Naive thymus-derived CD4-positive, alpha-beta T cell (primary cell): ENCODE measurements at regions not wholly inside any gene's neighbourhood (a gene's known extent, or its start where the extent isn't known, plus 50 kb on each side); places are given as distances from the start of the nearest gene placed in this dataset.

Experiments used
- ATAC-seq: fragments of 150-1000 bp; cut with Tn5 transposase; 2 replicates; pipeline ENCODE4 v1.10.0; 2021; ENCODE audit warnings: mild to moderate bottlenecking, moderate library complexity
- CTCF ChIA-PET: fragments of 350-600 bp; sonication (Branson Sonifier 250); formaldehyde crosslinking; loops from one replicate; lab custom pipeline; 2021; ENCODE audit warnings: antibody characterized with exemption; lab: Charles Lee
- POLR2A ChIA-PET: fragments of 350-600 bp; sonication (Branson Sonifier 250); formaldehyde crosslinking; loops from one replicate; lab custom pipeline; 2021; ENCODE audit warnings: antibody characterized with exemption, inconsistent platforms; lab: Charles Lee
- DNase-seq, 9 donors: peaks; one replicate each; pipeline versions ENCODE4 v3.0.0 to v3.0.0-alpha.2; 2020 to 2022; ENCODE audit warnings: mixed read lengths in 1 of 9
- H3K27ac ChIP-seq: one replicate; pipeline ENCODE4 v1.7.0; 2013; ENCODE audit warnings: mild to moderate bottlenecking, low read depth, low read length, moderate library complexity
- H3K27me3 ChIP-seq, 2 donors: one replicate each; pipeline ENCODE4 v1.7.0; 2013; ENCODE audit warnings: low read length in 2 of 2, mild to moderate bottlenecking in 2 of 2, moderate library complexity in 2 of 2; ENCODE audit not compliant: control insufficient read depth in 2 of 2, insufficient read depth in 2 of 2
- H3K36me3 ChIP-seq, 3 experiments: 1 replicate in 2 of 3; 2 replicates in 1 of 3; pipeline ENCODE4 v1.7.0; 2013; ENCODE audit warnings: low read length in 3 of 3, mild to moderate bottlenecking in 3 of 3, moderate library complexity in 1 of 3; ENCODE audit not compliant: insufficient read depth in 3 of 3, control insufficient read depth in 2 of 3
- H3K4me1 ChIP-seq, 2 donors: one replicate each; pipeline ENCODE4 v1.7.0; 2013; ENCODE audit warnings: low read length in 2 of 2, mild to moderate bottlenecking in 2 of 2, moderate library complexity in 1 of 2; ENCODE audit not compliant: control insufficient read depth in 2 of 2, insufficient read depth in 2 of 2
- H3K4me3 ChIP-seq: 2 replicates; pipeline ENCODE4 v1.7.0; 2013; ENCODE audit warnings: mild to moderate bottlenecking, low read length
- H3K9me3 ChIP-seq, 3 experiments: 1 replicate in 2 of 3; 2 replicates in 1 of 3; pipeline ENCODE4 v1.7.0; 2013; ENCODE audit warnings: low read length in 3 of 3; ENCODE audit not compliant: control insufficient read depth in 2 of 3
- H3K27ac Mint-ChIP-seq, 9 donors: one replicate each; pipeline ENCODE4 v1.8.0; 2020 to 2022; ENCODE audit warnings: mixed read lengths in 9 of 9, mild to moderate bottlenecking in 8 of 9, moderate library complexity in 5 of 9, inconsistent platforms in 2 of 9
- H3K27me3 Mint-ChIP-seq, 5 donors: one replicate each; pipeline ENCODE4 v1.8.0; 2021 to 2022; ENCODE audit warnings: mixed read lengths in 5 of 5, mild to moderate bottlenecking in 1 of 5
- H3K36me3 Mint-ChIP-seq, 5 donors: one replicate each; pipeline ENCODE4 v1.8.0; 2020 to 2022; ENCODE audit warnings: mixed read lengths in 5 of 5, mild to moderate bottlenecking in 3 of 5, inconsistent platforms in 1 of 5
- H3K4me1 Mint-ChIP-seq, 7 donors: one replicate each; pipeline ENCODE4 v1.8.0; 2020 to 2022; ENCODE audit warnings: mixed read lengths in 7 of 7, mild to moderate bottlenecking in 3 of 7, inconsistent platforms in 1 of 7
- H3K4me3 Mint-ChIP-seq, 10 donors: one replicate each; pipeline ENCODE4 v1.8.0; 2020 to 2022; ENCODE audit warnings: mild to moderate bottlenecking in 10 of 10, mixed read lengths in 10 of 10, moderate library complexity in 6 of 10, inconsistent platforms in 2 of 10
- H3K9me3 Mint-ChIP-seq, 11 donors: one replicate each; pipeline ENCODE4 v1.8.0; 2020 to 2022; ENCODE audit warnings: mixed read lengths in 11 of 11, mild to moderate bottlenecking in 4 of 11, inconsistent platforms in 1 of 11, moderate library complexity in 1 of 11
- intact Hi-C, 2 donors: fragments of 100-400 bp; cut with micrococcal nuclease; formaldehyde crosslinking; loops; one replicate each; pipeline ENCODE4 v1.15.1; 2023

- CTCF ChIA-PET, result no interaction called here
- POLR2A ChIA-PET, result no interaction called here
- H3K27ac Mint-ChIP-seq, result peak overlapping the region in 2 of 9 donors; percentile 56 to 63
- peak overlapping the region in 7 of 10 donors; percentile 33 to 72 (median 56) for H3K4me3 Mint-ChIP-seq
- Histone ChIP-seq H3K9me3 (no peaks in the 10 kb centered on the region), H3K27ac (no peak overlapping the region), H3K4me1 (peaks cover 15 to 18% of the 10 kb centered on the region in 2 donors), H3K36me3 (peaks cover 0 to 11% (median 0%) of the 10 kb centered on the region in 3 experiments), H3K4me3 (no peak overlapping the region), H3K27me3 (no peaks in the 10 kb centered on the region)
- H3K4me1 Mint-ChIP-seq, result peaks cover 19 to 47% (median 30%) of the 10 kb centered on the region in 7 donors
- ATAC-seq, result no peak
- H3K27me3 Mint-ChIP-seq, result no peaks in the 10 kb centered on the region
- no peak for DNase-seq
- intact Hi-C loops, result loop anchor here in 1 of 2 donors (10.0 kb wide), 1 partner anchor 1809 kb away; the partner anchor contains the start of gene POP4
- H3K9me3 Mint-ChIP-seq, result peaks cover 0 to 1% (median 0%) of the 10 kb centered on the region in 11 donors
- H3K36me3 Mint-ChIP-seq, result peaks cover 5 to 28% (median 21%) of the 10 kb centered on the region in 5 donors
Observed at GRCh38 chr19:27796073-27796472, 1416.9 kb downstream of the UQCRFS1 start.

- Histone ChIP-seq H3K9me3 (no peaks in the 10 kb centered on the region), H3K4me3 (peak overlapping the region; percentile 92), H3K27me3 (no peaks in the 10 kb centered on the region), H3K27ac (peak overlapping the region; percentile 75), H3K4me1 (peaks cover 15 to 18% of the 10 kb centered on the region in 2 donors), H3K36me3 (peaks cover 0 to 11% (median 0%) of the 10 kb centered on the region in 3 experiments)
- DNase-seq (no peak), ATAC-seq (no peak)
- CTCF ChIA-PET, result no interaction called here
- intact Hi-C loops, result loop anchor here in 1 of 2 donors (10.0 kb wide), 1 partner anchor 1809 kb away; the partner anchor contains the start of gene POP4
- POLR2A ChIA-PET, result no interaction called here
- Mint-ChIP-seq H3K9me3 (peaks cover 0 to 1% (median 0%) of the 10 kb centered on the region in 11 donors), H3K27ac (peak overlapping the region in 2 of 9 donors; percentile 63 to 70), H3K36me3 (peaks cover 4 to 27% (median 14%) of the 10 kb centered on the region in 5 donors), H3K4me1 (peaks cover 16 to 47% (median 31%) of the 10 kb centered on the region in 7 donors), H3K4me3 (peak overlapping the region in 9 of 10 donors; percentile 33 to 95 (median 56)), H3K27me3 (no peaks in the 10 kb centered on the region)
Observed at GRCh38 chr19:27795369-27795768, 1417.6 kb downstream of the UQCRFS1 start.

GRCh38 chr19:27794494-27795042 is 1418.4 kb downstream of the UQCRFS1 start:
- peak overlapping the region; percentile 59 to 96 (median 93) for H3K27ac Mint-ChIP-seq
- ATAC-seq (no peak), DNase-seq (peak in 3 of 9 donors; percentile 11)
- Histone ChIP-seq H3K27me3 (no peaks in the 10 kb centered on the region), H3K36me3 (peaks cover 0 to 11% (median 0%) of the 10 kb centered on the region in 3 experiments), H3K4me3 (peak overlapping the region; percentile 92), H3K9me3 (no peaks in the 10 kb centered on the region), H3K4me1 (peaks cover 15 to 18% of the 10 kb centered on the region in 2 donors), H3K27ac (peak overlapping the region; percentile 75)
- peaks cover 0 to 22% (median 11%) of the 10 kb centered on the region in 5 donors for H3K36me3 Mint-ChIP-seq
- peaks cover 0 to 1% (median 0%) of the 10 kb centered on the region in 11 donors for H3K9me3 Mint-ChIP-seq
- no peaks in the 10 kb centered on the region for H3K27me3 Mint-ChIP-seq
- ChIA-PET CTCF (no interaction called here), POLR2A (interaction anchor here (0.6 to 2.1 kb wide), 2 partner anchors 9 to 1812 kb away, joined by 3 to 12 read pairs; partner anchors contain the start of gene POP4)
- H3K4me1 Mint-ChIP-seq, result peaks cover 12 to 47% (median 31%) of the 10 kb centered on the region in 7 donors
- H3K4me3 Mint-ChIP-seq, result peak overlapping the region; percentile 89 to 99 (median 94)
- intact Hi-C loops, result loop anchor here in 1 of 2 donors (5.0 to 10.0 kb wide), 2 partner anchors 1418 to 1810 kb away; partner anchors contain the start of genes POP4 and UQCRFS1

DNA sequence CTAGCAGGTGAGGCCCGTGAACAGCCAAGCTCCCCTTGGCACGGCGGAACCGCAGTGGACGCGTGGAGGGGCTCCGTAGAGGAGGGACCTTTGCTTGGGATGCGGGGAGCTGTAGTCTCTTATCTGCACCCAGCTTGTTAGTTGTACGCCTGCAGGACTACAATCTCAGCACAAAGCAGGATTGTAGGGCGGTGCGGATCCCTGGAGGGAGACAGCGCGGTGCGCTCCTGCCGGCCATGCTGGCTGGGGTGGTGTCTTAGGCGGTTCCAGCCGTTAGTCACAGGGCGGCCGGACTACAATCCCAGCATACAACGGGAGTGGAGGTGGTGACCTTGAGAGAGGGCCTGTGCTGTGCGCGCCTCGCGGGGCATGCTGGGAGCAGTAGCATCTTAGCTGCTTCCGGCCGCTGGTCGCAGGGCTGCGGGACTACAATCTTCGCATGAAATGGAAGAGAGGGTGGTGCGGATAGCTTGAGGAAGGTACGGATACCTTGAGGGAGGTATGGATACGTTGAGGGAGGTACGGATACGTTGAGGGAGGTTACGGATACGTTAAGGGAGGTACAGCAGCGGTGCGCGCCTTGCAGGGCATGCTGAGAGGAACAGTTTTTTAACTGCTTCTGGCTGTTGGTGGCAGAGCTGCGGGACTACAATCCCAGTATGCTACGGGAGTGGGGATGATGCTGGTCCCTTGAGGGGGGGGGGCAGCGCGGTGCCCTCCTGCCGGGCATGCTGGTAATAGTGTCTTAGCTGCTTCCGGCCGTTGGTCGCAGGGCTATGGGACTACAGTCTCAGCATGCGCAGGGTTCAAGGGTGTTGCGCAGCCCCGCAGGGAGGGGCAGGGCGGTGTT is 1419.1 kb downstream of the UQCRFS1 start:
- Mint-ChIP-seq H3K4me3 (peak overlapping the region; percentile 89 to 99 (median 94)), H3K27ac (peak overlapping the region; percentile 89 to 96 (median 93)), H3K4me1 (peaks cover 12 to 48% (median 32%) of the 10 kb centered on the region in 7 donors), H3K9me3 (peaks cover 0 to 2% (median 0%) of the 10 kb centered on the region in 11 donors), H3K36me3 (peaks cover 0 to 20% (median 15%) of the 10 kb centered on the region in 5 donors), H3K27me3 (no peaks in the 10 kb centered on the region)
- intact Hi-C loops, result loop anchor here in 1 of 2 donors (5.0 to 10.0 kb wide), 2 partner anchors 1418 to 1811 kb away; partner anchors contain the start of genes POP4 and UQCRFS1
- ChIA-PET POLR2A (interaction anchor here (0.6 to 2.1 kb wide), 2 partner anchors 9 to 1812 kb away, joined by 3 to 12 read pairs; partner anchors contain the start of gene POP4), CTCF (no interaction called here)
- Histone ChIP-seq H3K9me3 (no peaks in the 10 kb centered on the region), H3K36me3 (peaks cover 0 to 11% (median 0%) of the 10 kb centered on the region in 3 experiments), H3K27me3 (no peaks in the 10 kb centered on the region), H3K4me3 (peak overlapping the region; percentile 92), H3K4me1 (peaks cover 15 to 18% of the 10 kb centered on the region in 2 donors), H3K27ac (peak overlapping the region; percentile 75)
- ATAC-seq (peak; percentile 98), DNase-seq (peak; percentile 79 to 92 (median 91))

DNA sequence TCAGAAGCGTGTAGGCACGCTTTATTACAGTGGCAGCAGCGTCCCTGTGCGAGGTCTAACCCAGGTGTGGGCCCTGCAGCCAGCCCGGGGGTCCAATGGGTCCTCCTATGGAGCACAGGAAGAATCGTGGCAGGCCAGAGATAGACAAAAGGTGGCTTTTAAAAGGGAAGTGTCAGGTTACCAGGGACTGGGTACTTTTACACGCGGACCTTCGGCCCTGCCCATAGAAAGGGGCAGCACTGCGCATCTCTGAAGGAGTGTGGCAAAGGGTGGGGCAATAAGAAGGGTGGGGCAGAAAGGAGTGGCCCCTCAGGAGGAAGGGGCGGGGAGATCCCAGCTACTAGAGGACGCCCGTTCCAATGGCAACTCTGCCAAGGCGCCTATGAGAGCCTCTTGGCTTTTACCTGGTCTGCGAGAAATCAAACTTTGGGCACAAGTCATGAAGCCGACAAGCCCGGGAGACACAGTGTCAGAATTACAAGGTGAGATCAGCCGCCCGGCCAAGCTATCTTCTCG is 1419.8 kb downstream of the UQCRFS1 start:
- Mint-ChIP-seq H3K9me3 (peaks cover 0 to 5% (median under 1%) of the 10 kb centered on the region in 11 donors), H3K4me1 (peaks cover 12 to 52% (median 36%) of the 10 kb centered on the region in 7 donors), H3K27me3 (no peaks in the 10 kb centered on the region), H3K4me3 (peak overlapping the region; percentile 89 to 99 (median 94)), H3K36me3 (peaks cover 0 to 24% (median 18%) of the 10 kb centered on the region in 5 donors), H3K27ac (peak overlapping the region; percentile 89 to 96 (median 93))
- Histone ChIP-seq H3K27ac (peak overlapping the region; percentile 75), H3K4me3 (peak overlapping the region; percentile 92), H3K9me3 (no peaks in the 10 kb centered on the region), H3K4me1 (peaks cover 15 to 18% of the 10 kb centered on the region in 2 donors), H3K36me3 (peaks cover 0 to 10% (median 0%) of the 10 kb centered on the region in 3 experiments), H3K27me3 (no peaks in the 10 kb centered on the region)
- DNase-seq (peak in 2 of 9 donors; percentile 64 to 70), ATAC-seq (peak; percentile 65)
- intact Hi-C loops, result loop anchor here in 1 of 2 donors (5.0 to 10.0 kb wide), 2 partner anchors 1419 to 1812 kb away; partner anchors contain the start of genes POP4 and UQCRFS1
- CTCF ChIA-PET, result no interaction called here
- POLR2A ChIA-PET, result interaction anchor here (2.1 kb wide), 1 partner anchor 1813 kb away, joined by 12 read pairs; the partner anchor contains the start of gene POP4
